ENCODE measurements at regions not wholly inside any gene's neighbourhood (a gene's known extent, or its start where the extent isn't known, plus 50 kb on each side); places are given as distances from the start of the nearest gene placed in this dataset.

GRCh38 chr2:194938066-194938465 is 719.0 kb upstream of the SLC39A10 start:
- WGBS (ENCODE audit: insufficient coverage, insufficient replicate concordance, low lambda C conversion rate, missing lambda C conversion rate) = 32% methylated on average over 2 of the region's 2 CpGs
- intact Hi-C loops (cut with micrococcal nuclease; ENCODE audit: unreplicated experiment) = no loop called here
- CTCF ChIA-PET = no interaction called here

More at GRCh38 chr2:194938066-194938465, 719.0 kb upstream of the SLC39A10 start:
- no peak overlapping the region for H2AFZ ChIP-seq (ENCODE audit: control insufficient read depth, low read depth, low read length)
- no peaks in the 10 kb centered on the region for H3K36me3 ChIP-seq (ENCODE audit: control insufficient read depth in 2 of 2, insufficient read depth in 2 of 2, low read length in 1 of 2)
- FAIRE-seq (no peak), ATAC-seq (no peak), DNase-seq (ENCODE audit: low read depth, low spot score) (no peak)
- ChIA-PET POLR2A (no interaction called here), RAD21 (ENCODE audit: unreplicated experiment) (no interaction called here), SMC1A (ENCODE audit: uncharacterized antibody, unreplicated experiment) (no interaction called here)
- H3K4me2 ChIP-seq (ENCODE audit: control insufficient read depth, insufficient read depth) = no peak overlapping the region
- no peaks in the 10 kb centered on the region for H3K4me1 ChIP-seq (ENCODE audit: control insufficient read depth, insufficient read depth, low read length)
- H3K4me3 ChIP-seq = no peak overlapping the region
- no peak overlapping the region for H3K9ac ChIP-seq (ENCODE audit: control insufficient read depth, insufficient read depth, low read length)
- H3K79me2 ChIP-seq (ENCODE audit: control insufficient read depth, insufficient read depth, low read length) = no peaks in the 10 kb centered on the region
- TF ChIP-seq ZNF384 (IDR thresholded peaks at IDR 0.05; ENCODE audit: borderline replicate concordance, low read depth, low read length) (no peak), JUND (IDR thresholded peaks at IDR 0.05; ENCODE audit: low read depth, low read length) (no peak), USF2 (IDR thresholded peaks at IDR 0.05; ENCODE audit: borderline replicate concordance, low read depth, low read length) (no peak), SRF (IDR thresholded peaks at IDR 0.05; ENCODE audit: low read depth in 2 of 2, low read length in 2 of 2) (no peak), CEBPZ (IDR thresholded peaks at IDR 0.05; ENCODE audit: low read depth, low read length) (no peak)
- H3K9me3 ChIP-seq (replicated peaks; ENCODE audit: control insufficient read depth, insufficient read depth, low read length) = no peaks in the 10 kb centered on the region
- no peaks in the 10 kb centered on the region for H4K20me1 ChIP-seq (ENCODE audit: control insufficient read depth, insufficient read depth)
- no TSS peak for BruUV-seq (replicated peaks)
- no peak overlapping the region for H3K27ac ChIP-seq (ENCODE audit: control insufficient read depth, insufficient read depth)
- H3K27me3 ChIP-seq (replicated peaks in 1 of 2; ENCODE audit: control insufficient read depth in 2 of 2, insufficient read depth in 2 of 2, low read length in 1 of 2) = no peaks in the 10 kb centered on the region
- in situ Hi-C loops (cut with MboI) = no loop called here

Measured in GM12878 (cell line).